IMR-90 (cell line): ENCODE measurements at regions not wholly inside any gene's neighbourhood (a gene's known extent, or its start where the extent isn't known, plus 50 kb on each side); places are given as distances from the start of the nearest gene placed in this dataset.
"Not testable (repeated sequence)": the region's sequence is repeated elsewhere in the genome, so short reads cannot be mapped to it uniquely, and the experiment has no call there.

Source experiments
- MXI1 ChIP-seq: IDR thresholded peaks from 2 replicates; pipeline ENCODE4 v1.6.1; 2012; ENCODE audit warnings: low read depth, mild to moderate bottlenecking, low read length, moderate library complexity, borderline replicate concordance
- TF ChIP-seq, protein P1 (sequence below): conservative IDR thresholded peaks from 2 replicates; pipeline ENCODE4 v1.5.1; 2012; ENCODE audit warnings: mild to moderate bottlenecking, low read depth, low read length, improper control_type of control experiment

DNA sequence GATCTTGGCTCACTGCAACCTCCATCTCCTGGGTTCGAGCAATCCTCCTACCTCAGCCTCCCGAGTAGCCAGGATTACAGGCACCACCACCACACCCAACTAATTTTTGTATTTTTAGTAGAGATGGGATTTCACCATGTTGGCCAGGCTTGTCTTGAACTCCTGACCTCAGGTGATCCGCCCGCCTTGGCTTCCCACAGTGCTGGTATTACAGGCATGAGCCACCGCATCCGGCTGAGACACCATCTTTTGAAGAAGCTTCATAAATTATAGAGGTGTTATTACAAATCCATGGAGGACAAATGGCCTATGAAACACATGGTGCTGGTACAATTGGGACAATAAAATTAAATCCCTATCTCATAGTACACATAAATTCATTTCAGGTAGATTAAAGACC lies 148.1 kb upstream of the SMIM31 start:
- TF ChIP-seq MXI1 = not testable (repeated sequence)
- TF ChIP-seq, protein P1, sequence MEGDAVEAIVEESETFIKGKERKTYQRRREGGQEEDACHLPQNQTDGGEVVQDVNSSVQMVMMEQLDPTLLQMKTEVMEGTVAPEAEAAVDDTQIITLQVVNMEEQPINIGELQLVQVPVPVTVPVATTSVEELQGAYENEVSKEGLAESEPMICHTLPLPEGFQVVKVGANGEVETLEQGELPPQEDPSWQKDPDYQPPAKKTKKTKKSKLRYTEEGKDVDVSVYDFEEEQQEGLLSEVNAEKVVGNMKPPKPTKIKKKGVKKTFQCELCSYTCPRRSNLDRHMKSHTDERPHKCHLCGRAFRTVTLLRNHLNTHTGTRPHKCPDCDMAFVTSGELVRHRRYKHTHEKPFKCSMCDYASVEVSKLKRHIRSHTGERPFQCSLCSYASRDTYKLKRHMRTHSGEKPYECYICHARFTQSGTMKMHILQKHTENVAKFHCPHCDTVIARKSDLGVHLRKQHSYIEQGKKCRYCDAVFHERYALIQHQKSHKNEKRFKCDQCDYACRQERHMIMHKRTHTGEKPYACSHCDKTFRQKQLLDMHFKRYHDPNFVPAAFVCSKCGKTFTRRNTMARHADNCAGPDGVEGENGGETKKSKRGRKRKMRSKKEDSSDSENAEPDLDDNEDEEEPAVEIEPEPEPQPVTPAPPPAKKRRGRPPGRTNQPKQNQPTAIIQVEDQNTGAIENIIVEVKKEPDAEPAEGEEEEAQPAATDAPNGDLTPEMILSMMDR = not testable (repeated sequence)
